GM19455 (cell line): ENCODE measurements at regions not wholly inside any gene's neighbourhood (a gene's known extent, or its start where the extent isn't known, plus 50 kb on each side); places are given as distances from the start of the nearest gene placed in this dataset.
"Not testable (repeated sequence)": the region's sequence is repeated elsewhere in the genome, so short reads cannot be mapped to it uniquely, and the experiment has no call there.

Experiments
- ATAC-seq: cut with Tn5 transposase; IDR thresholded peaks from one replicate; pipeline ENCODE4 v1.9.1; 2021; ENCODE audit not compliant: unreplicated experiment

DNA sequence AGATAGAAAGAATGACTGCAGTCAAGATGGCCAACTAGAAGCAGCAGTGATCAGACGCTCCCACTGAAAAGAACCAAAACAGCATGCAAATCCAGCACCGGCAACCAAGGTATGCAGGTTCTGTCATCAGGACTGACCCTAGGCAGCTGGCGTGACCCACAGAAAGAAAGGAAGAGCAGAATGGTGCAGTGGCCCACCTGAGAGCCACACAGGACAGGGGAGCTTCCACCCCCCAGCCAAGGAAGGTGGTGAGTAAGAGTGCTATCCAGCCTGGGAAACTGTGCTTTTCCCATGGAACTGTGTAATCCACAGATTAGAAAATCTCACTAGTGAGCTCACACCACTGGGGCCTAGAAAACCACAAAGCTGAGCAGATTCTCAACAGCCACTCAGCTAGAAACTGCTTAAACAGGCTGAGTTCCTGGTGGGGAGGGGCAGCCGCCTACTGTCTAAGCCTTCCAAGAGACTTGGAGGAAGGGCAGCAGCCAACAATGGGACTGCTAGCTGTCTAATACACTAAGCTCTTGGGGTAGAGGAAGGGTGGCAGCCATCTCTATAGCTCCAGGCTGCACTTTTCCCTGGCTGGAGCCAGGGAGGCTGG is 127.9 kb downstream of the EVA1A start:
- ATAC-seq: peak; percentile 84

- ATAC-seq: peak; percentile 53
These were observed 129.0 kb downstream of the EVA1A start for GRCh38 chr2:75431763-75432162.

GRCh38 chr2:75431276-75431675 is 129.5 kb downstream of the EVA1A start:
- no peak for ATAC-seq

DNA sequence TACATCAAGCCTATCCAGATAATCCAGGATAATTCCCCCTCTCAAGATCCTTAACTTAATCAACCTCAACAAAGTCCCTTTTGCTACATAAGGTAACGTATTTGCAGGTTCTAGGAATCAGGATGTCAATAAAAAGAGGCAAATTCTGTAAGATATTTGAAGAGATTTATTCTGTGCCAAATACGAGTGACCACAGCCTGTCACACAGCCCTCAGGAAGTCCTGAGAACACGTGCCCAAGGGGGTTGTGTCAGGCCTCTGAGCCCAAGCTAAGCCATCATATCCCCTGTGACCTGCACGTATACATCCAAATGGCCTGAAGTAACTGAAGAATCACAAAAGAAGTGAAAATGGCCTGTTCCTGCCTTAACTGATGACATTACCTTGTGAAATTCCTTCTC is 130.3 kb downstream of the EVA1A start:
- ATAC-seq: not testable (repeated sequence)

DNA sequence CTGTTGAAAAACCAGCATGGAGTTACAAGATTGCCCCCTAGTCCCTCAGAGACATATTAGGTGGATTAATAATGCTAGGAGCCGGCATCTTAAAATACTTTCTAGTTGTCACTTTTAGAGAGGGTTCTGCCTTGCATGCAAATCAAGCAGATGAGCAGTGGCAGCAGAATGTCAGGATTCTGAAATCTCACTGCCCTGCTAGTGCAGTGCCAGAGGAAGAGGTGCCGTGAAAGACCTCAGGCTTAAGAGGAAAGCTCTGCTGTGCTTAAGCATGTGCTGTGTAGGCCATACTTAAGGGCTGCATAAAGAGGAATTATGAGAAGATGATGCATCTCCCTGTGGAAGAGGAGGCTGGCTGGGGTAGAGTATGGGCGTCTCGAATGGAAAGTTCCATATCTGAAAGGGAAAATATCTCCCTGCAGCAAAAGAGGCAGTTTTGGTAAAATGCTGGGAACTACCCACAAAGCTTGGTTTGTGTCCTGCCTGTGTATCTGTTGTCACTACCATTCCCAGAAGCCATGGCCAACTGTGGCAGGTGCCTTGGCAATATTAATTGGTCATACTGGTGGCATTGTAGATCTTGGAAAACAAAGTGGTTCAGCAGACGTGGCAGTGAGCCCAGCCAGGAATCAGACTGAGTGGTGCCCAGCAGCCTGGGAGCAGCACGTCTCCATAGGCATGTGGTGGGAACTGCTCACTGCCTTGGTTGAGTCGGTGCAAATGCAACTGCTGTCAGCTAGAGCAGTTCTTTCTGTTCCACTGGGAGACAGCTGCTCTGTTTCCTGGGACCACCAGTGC is 131.9 kb downstream of the EVA1A start:
- no peak for ATAC-seq

DNA sequence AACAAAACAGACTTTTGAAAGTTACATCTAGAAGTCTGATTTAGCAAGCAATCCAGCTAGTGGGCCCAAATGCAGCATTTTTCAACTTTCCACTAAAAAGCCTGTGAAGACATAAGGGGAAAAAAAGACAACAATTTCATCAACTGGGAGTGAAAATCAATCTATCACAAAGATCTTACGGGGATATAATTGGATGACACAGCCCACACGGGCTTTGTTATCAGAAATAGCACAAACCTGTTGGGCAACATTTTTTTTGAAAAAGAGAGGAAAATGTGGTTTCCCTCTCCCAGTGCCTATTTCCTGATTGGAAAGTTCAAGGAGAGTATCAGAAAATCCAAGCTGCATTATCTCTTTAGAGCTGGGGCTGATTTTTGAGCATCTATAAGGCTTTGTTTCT is 132.7 kb downstream of the EVA1A start:
- no peak for ATAC-seq

- ATAC-seq: no peak
These were observed 135.7 kb downstream of the EVA1A start for GRCh38 chr2:75424936-75425619.

- ATAC-seq: no peak
These were observed 138.8 kb downstream of the EVA1A start for GRCh38 chr2:75421986-75422385.

GRCh38 chr2:75416420-75417342 is 144.1 kb downstream of the EVA1A start:
- ATAC-seq: peak; percentile 72

GRCh38 chr2:75415731-75416130 is 145.0 kb downstream of the EVA1A start:
- ATAC-seq: no peak

DNA sequence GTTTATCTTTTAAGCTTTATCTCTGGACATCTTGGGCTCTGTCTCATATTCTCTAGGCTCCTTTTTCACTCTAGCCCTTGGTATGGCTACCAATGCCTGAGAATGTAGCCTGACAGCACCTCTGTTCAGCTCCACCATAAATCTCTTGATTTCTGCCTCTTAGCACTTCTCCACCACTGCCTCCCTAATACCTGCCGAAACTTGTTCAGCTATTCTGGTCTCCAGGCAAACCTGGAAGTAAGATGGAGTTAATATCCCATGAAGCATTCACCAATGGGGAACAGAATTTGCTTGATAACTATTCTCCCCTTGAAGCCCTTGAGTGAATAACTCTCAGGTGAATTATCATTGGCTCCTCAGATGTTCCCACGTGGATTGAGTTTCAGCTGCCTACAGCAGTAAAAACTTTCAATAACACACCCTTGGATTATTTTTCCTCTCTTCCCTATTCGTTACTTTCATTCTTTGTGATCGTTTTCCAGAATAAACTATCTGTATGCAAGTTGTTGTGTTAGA is 145.6 kb downstream of the EVA1A start:
- no peak for ATAC-seq

GRCh38 chr2:75411574-75411973 is 149.2 kb downstream of the EVA1A start:
- no peak for ATAC-seq

DNA sequence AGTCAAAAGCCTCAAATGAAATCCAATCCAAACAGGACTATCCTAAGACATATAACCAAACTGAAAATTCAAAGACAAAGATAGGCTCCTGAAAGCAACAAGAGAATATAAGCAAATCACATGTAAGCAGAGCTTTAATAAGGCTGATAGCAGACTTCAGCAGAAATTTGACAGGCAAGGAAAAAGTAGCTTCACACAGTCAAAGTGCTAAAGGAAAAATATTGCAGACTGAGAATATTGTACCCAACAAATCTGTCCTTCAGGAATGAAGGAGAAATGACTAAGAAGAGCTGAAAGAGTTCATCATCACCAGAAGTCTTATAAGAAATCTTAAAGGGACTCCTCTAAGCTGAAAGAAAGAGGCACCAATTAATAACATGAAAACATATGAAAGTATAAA is 150.0 kb downstream of the EVA1A start:
- no peak for ATAC-seq

- no peak for ATAC-seq
These were observed 152.0 kb downstream of the EVA1A start for GRCh38 chr2:75408771-75409170.

- ATAC-seq: no peak
These were observed 153.7 kb downstream of the EVA1A start for GRCh38 chr2:75407038-75407530.

DNA sequence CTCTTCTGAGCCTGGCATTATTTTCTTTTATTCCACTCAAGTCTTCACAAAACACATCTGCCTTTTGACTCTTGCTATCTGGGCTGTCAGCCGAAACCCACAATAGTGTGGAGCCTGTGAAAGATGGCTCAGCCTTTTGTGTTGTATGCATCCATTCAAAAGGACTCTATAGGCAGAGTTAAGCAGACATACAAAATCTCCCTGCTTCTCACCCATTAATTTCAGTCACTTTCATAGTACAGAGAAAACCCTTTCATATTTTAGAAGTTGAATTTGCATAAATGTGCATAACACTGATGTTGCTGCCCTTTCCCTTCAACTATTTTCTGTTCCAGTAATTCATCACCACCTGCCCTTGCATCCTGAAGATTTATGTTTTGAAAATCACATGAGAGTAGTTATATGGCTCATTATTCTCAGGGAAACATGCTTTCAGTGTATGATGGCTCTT is 154.6 kb downstream of the EVA1A start:
- no peak for ATAC-seq

DNA sequence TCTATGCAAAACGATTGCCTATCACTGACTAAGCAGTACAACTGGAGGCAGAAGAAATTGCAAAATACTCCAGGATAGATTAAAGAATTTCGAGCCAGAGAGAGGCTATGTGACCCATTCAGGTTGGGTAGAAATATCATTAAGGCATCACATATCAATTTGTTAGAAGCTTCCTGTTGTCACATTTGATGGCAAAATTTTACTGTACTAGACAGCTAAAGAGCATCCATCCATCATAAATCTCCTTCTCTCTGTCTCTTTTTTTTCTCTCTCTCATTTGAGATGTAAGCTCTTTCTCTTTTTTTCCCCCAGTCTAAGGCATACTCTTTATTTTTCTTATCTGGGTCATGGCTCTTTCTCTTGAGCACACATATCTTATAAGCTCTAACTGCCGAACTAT is 155.7 kb downstream of the EVA1A start:
- no peak for ATAC-seq

DNA sequence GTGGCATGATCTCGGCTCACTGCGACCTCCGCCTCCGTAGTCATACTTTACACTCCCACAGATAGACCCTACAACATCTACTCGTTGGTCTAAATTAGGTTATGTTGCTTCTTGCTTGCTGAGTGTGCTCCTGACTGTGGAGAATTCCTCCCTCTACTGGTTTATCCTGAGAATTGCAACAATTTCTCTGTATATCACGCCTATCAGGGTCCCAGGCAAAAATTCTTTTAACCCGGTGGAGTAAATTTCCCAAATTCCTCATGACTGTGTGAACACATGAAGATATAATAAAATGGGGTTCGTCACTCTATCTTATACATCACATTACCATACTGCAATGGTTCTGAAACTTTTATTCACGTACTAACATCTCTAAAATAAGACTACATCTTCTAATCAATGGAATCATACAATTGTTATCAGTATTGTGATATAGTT is 156.7 kb downstream of the EVA1A start:
- no peak for ATAC-seq

DNA sequence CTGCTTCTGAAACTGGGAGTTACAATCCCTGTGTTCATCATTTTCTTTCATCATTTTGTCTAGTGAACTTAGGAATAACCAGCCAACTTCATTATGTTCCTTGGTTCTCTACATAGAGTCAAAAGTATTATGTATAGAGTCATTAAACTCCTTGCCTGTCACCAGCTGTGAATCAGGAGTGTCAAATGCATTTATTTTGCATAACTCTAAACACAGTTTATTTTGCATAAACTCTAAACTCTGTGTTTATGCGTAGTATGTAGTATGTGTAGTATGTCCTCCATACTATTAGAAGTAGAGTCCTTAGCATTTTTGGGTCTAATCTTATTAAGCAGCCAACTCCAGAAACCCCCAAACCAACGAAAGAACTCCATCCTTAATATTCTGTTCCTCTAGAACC is 164.4 kb downstream of the EVA1A start:
- no peak for ATAC-seq

- not testable (repeated sequence) for ATAC-seq
These were observed 166.0 kb downstream of the EVA1A start for GRCh38 chr2:75394764-75395163.
